ENCODE measurements at regions not wholly inside any gene's neighbourhood (a gene's known extent, or its start where the extent isn't known, plus 50 kb on each side); places are given as distances from the start of the nearest gene placed in this dataset.

- no peaks in the 10 kb centered on the region for H3K9me3 ChIP-seq (ENCODE audit: severe bottlenecking)
- H3K36me3 ChIP-seq (ENCODE audit: low read depth): no peaks in the 10 kb centered on the region
- no peaks in the 10 kb centered on the region for H3K27me3 ChIP-seq (ENCODE audit: insufficient read depth, poor library complexity, severe bottlenecking)
- no peaks in the 10 kb centered on the region for H3K4me1 ChIP-seq (ENCODE audit: insufficient read depth, poor library complexity, severe bottlenecking)
- TF ChIP-seq CTCF (IDR thresholded peaks at IDR 0.05; ENCODE audit: poor library complexity, severe bottlenecking): no peak
- ATAC-seq (ENCODE audit: low read depth) (no peak), DNase-seq (ENCODE audit: low spot score) (no peak)
- H3K4me3 ChIP-seq (ENCODE audit: severe bottlenecking): no peak overlapping the region
- H3K27ac ChIP-seq (ENCODE audit: poor library complexity, severe bottlenecking): no peak overlapping the region
Observed at GRCh38 chr2:225288986-225289385, 110.5 kb upstream of the NYAP2 start.

GRCh38 chr2:225282858-225283710, 116.4 kb upstream of the NYAP2 start:
- Histone ChIP-seq H3K4me1 (ENCODE audit: insufficient read depth, poor library complexity, severe bottlenecking) (no peaks in the 10 kb centered on the region), H3K27ac (ENCODE audit: poor library complexity, severe bottlenecking) (no peak overlapping the region), H3K4me3 (ENCODE audit: severe bottlenecking) (no peak overlapping the region), H3K27me3 (ENCODE audit: insufficient read depth, poor library complexity, severe bottlenecking) (no peaks in the 10 kb centered on the region), H3K36me3 (ENCODE audit: low read depth) (no peaks in the 10 kb centered on the region), H3K9me3 (ENCODE audit: severe bottlenecking) (no peaks in the 10 kb centered on the region)
- no peak for DNase-seq (ENCODE audit: low spot score)
- TF ChIP-seq CTCF (IDR thresholded peaks at IDR 0.05; ENCODE audit: poor library complexity, severe bottlenecking): peak; percentile 70
- ATAC-seq (ENCODE audit: low read depth): no peak

GRCh38 chr2:225276207-225276606, 123.3 kb upstream of the NYAP2 start:
- DNase-seq (ENCODE audit: low spot score) (no peak), ATAC-seq (ENCODE audit: low read depth) (no peak)
- Histone ChIP-seq H3K4me3 (ENCODE audit: severe bottlenecking) (no peak overlapping the region), H3K4me1 (ENCODE audit: insufficient read depth, poor library complexity, severe bottlenecking) (peaks cover 14% of the 10 kb centered on the region), H3K9me3 (ENCODE audit: severe bottlenecking) (no peaks in the 10 kb centered on the region), H3K36me3 (ENCODE audit: low read depth) (no peaks in the 10 kb centered on the region), H3K27ac (ENCODE audit: poor library complexity, severe bottlenecking) (no peak overlapping the region), H3K27me3 (ENCODE audit: insufficient read depth, poor library complexity, severe bottlenecking) (peaks cover 3% of the 10 kb centered on the region)
- TF ChIP-seq CTCF (IDR thresholded peaks at IDR 0.05; ENCODE audit: poor library complexity, severe bottlenecking): no peak

GRCh38 chr2:225275443-225275842, 124.1 kb upstream of the NYAP2 start:
- no peak overlapping the region for H3K4me3 ChIP-seq (ENCODE audit: severe bottlenecking)
- peaks cover 3% of the 10 kb centered on the region for H3K27me3 ChIP-seq (ENCODE audit: insufficient read depth, poor library complexity, severe bottlenecking)
- no peak for ATAC-seq (ENCODE audit: low read depth)
- H3K9me3 ChIP-seq (ENCODE audit: severe bottlenecking): no peaks in the 10 kb centered on the region
- no peak for DNase-seq (ENCODE audit: low spot score)
- H3K27ac ChIP-seq (ENCODE audit: poor library complexity, severe bottlenecking): no peak overlapping the region
- no peak for TF ChIP-seq CTCF (IDR thresholded peaks at IDR 0.05; ENCODE audit: poor library complexity, severe bottlenecking)
- H3K36me3 ChIP-seq (ENCODE audit: low read depth): no peaks in the 10 kb centered on the region
- H3K4me1 ChIP-seq (ENCODE audit: insufficient read depth, poor library complexity, severe bottlenecking): peaks cover 14% of the 10 kb centered on the region

- TF ChIP-seq CTCF (IDR thresholded peaks at IDR 0.05; ENCODE audit: poor library complexity, severe bottlenecking): no peak
- DNase-seq (ENCODE audit: low spot score): peak; percentile 68
- no peak overlapping the region for H3K27ac ChIP-seq (ENCODE audit: poor library complexity, severe bottlenecking)
Observed at GRCh38 chr2:225274751-225275150, 124.8 kb upstream of the NYAP2 start.

More at GRCh38 chr2:225274751-225275150, 124.8 kb upstream of the NYAP2 start:
- peaks cover 3% of the 10 kb centered on the region for H3K27me3 ChIP-seq (ENCODE audit: insufficient read depth, poor library complexity, severe bottlenecking)
- H3K4me1 ChIP-seq (ENCODE audit: insufficient read depth, poor library complexity, severe bottlenecking): peaks cover 14% of the 10 kb centered on the region
- H3K36me3 ChIP-seq (ENCODE audit: low read depth): no peaks in the 10 kb centered on the region
- ATAC-seq (ENCODE audit: low read depth): peak; percentile 69
- H3K9me3 ChIP-seq (ENCODE audit: severe bottlenecking): no peaks in the 10 kb centered on the region
- H3K4me3 ChIP-seq (ENCODE audit: severe bottlenecking): no peak overlapping the region
